ENCODE measurements at regions not wholly inside any gene's neighbourhood (a gene's known extent, or its start where the extent isn't known, plus 50 kb on each side); places are given as distances from the start of the nearest gene placed in this dataset.
"Not testable (repeated sequence)": the region's sequence is repeated elsewhere in the genome, so short reads cannot be mapped to it uniquely, and the experiment has no call there.

- no peak for DNase-seq
These were observed 265.2 kb upstream of the SGO1 start for GRCh38 chr3:20451170-20451569.

DNA sequence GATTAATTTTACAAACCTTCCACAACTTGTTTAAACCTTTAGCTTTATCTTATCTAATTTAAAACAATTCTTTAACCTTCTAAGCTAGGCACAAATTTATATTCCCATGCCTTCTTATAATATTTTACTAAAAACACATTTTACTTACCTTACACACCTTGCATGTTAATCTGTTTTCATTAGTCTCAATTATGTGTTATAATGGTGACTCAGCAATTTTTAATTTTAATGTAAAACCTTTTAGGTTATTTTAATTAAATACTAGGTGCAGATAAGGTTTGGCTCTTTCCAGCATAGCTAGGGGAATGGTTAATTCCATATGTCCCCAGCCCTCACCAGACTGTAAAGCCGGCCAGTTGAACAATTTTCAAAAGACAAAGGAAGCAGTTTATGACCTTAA, 264.6 kb upstream of the SGO1 start:
- no peak for DNase-seq

- no peak for DNase-seq
These were observed 256.8 kb upstream of the SGO1 start for GRCh38 chr3:20442846-20443245.

GRCh38 chr3:20427268-20427667, 241.3 kb upstream of the SGO1 start:
- not testable (repeated sequence) for DNase-seq

DNA sequence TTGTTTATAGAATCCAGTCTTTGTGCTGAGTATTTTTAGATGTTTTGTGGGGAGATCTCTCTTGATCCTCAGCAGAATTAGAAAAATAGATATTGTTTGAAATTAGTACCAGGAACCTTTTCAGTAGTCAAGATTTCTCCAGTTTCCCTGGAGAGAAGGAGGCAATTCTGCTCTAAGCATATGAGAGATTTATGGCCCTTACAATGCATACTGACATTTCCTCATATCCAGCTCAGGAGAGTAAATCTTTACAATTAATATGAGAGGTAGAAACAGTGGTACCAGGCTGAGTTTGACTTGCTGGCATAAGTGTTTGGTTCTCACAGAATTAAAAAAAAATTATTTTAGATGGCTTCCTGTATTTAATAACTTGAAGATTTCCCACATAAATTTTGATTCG, 239.1 kb upstream of the SGO1 start:
- no peak for DNase-seq

- DNase-seq, result no peak
These were observed 238.1 kb upstream of the SGO1 start for GRCh38 chr3:20424086-20424485.

DNA sequence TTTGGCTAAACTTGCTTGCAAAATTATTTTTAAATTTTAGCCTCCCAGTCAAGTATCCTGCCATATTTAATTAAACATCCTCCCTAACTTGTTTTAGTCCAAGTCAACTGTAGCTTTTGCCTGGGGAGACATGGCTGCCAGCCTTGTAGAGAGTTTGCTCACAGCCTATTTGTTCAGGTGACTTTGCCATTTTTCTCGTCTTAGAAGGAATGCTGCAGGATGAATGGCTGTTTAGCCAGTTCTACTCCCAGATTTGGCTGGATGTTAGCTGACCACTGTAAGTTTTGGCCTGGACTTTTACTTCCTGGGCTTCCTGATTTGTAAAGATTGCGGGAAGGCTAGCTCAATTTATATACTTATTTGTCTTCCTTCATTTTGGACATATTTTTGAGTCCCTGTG, 236.4 kb upstream of the SGO1 start:
- DNase-seq, result no peak

- DNase-seq, result no peak
These were observed 231.5 kb upstream of the SGO1 start for GRCh38 chr3:20417388-20418108.

DNA sequence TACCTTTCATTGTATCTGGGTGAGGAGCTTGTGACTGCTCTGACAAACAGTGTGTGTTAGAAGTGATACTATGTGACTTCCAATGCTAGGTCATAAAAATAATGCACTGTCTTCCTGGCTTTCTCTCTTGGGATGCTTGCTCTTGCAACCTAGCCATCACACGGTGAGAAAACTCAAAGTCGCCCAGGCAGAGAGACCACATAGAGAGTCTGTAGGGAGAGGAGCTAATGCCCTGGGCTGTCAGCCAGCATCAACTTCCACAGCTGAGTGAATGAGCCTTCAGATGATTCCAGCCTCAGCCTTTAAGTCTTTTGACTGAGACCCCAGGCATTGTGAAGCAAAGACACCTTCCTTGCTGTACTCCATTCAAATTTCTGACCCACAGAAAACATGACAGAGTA, 220.6 kb upstream of the SGO1 start:
- DNase-seq, result no peak

GRCh38 chr3:20405744-20406143, 219.7 kb upstream of the SGO1 start:
- DNase-seq, result no peak

DNA sequence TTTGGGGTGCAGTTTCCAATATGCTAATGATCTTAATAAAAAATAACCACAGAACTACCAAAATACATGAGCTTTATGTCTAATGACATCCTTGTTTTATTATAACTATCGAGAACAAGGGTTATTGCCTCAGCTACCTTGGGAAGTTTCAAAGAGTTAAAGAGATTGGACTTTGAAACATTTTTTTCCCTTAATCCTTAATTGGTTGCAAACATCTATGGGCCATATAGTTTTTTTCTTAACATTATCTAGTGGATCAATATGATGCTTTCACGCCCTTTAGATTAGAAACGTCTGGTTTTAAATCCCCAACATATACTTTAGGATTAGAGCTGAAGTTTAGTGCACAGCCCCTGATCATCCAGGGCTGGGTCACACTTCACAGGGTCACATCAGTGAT, 219.2 kb upstream of the SGO1 start:
- DNase-seq, result no peak

DNA sequence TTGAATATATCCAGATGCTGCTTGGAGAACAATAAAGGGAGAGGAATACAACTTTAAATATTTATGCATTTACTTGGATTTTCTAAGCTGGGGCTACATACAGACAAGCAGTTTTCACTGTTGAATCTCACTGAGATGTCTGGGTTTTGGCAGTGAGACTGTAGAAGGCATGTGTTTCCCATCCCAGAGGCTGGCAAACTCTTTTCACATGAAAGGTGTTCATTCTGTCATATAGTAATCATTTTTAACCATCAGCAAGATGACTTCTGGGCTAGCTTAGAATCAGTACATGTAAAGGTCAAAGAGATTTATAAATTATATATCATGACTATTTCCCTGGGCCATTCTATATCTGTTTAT, 218.7 kb upstream of the SGO1 start:
- no peak for DNase-seq

- DNase-seq, result no peak
These were observed 218.2 kb upstream of the SGO1 start for GRCh38 chr3:20403986-20404740.

DNA sequence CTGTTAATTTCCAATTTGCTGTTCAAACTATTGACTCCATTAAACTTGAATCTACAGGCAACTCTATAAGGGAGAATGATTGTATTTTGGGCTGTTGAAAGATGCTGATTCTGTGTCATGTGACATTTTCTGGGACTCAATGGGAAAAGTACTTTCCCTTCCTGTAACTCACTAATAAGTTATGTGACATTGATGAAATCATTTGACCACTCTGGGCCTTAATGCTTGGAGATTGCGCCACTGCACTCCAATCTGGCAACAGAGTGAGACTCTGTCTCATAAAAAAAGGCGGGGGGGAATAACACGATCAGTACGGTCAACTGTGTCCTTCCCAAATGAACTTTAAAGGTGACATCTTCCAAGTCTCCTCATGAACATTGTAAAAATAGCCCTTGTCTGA, 215.2 kb upstream of the SGO1 start:
- DNase-seq, result no peak

GRCh38 chr3:20400686-20401085, 214.7 kb upstream of the SGO1 start:
- DNase-seq, result no peak

DNA sequence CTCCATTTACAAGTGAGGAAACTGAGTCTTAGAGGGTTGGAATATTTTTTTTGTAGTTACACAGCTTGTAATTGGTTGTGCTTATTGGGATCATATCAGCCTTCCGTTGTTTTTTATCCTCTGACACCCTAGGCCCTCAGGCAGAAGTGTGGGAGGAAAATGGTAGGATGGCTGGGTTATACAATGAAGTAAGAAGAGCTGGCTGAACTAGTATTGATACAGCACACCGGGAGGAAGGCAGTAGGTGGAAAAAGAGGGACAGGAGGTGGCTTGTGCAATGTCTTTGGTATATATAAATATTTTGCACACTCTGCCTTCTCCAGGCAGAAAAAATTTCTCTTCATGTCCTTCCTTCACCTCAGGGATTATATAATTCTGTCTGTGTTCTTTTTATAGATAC, 214.3 kb upstream of the SGO1 start:
- no peak for DNase-seq

GRCh38 chr3:20396335-20396734, 210.3 kb upstream of the SGO1 start:
- no peak for DNase-seq

DNA sequence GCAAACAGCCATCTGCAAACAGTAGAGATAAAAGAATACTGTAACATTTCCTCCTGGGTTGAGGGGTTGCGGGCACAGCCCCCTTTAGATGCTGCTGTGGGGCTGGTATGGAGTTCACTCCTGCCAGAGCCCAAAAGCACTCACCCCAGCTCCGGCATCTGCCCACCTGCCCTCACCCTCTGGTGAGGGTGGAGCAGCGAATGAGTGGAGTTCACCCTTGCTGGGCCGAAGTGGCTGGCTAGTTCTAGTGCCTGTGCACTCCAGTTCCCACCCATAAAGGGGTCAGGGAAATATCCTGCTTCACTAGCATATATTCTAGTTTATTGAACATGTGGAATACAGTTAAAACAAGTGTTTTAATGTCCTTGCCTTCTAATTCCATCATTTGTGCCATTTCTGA, 209.7 kb upstream of the SGO1 start:
- no peak for DNase-seq

DNA sequence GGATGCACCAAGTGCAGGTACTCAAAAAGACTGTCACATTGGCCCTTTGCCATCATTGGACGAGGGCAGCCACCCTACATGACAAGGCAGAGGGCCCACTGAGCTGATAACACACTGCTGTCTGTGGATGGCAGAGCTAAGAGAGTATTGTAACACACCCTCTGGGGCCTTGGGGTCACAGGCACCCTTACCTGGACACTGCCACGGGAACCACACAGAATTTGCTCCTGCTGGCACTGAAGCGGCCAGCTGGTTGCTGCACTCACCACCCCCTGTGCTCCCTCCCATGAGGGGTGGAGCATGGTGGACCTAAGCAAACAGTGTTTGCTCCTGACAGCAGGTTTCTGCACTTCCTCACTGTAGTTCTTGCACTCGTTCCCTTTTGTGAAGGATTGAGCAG, 208.2 kb upstream of the SGO1 start:
- DNase-seq, result no peak

GRCh38 chr3:20391644-20392043, 205.6 kb upstream of the SGO1 start:
- no peak for DNase-seq

- DNase-seq, result no peak
These were observed 203.0 kb upstream of the SGO1 start for GRCh38 chr3:20388971-20389370.

DNA sequence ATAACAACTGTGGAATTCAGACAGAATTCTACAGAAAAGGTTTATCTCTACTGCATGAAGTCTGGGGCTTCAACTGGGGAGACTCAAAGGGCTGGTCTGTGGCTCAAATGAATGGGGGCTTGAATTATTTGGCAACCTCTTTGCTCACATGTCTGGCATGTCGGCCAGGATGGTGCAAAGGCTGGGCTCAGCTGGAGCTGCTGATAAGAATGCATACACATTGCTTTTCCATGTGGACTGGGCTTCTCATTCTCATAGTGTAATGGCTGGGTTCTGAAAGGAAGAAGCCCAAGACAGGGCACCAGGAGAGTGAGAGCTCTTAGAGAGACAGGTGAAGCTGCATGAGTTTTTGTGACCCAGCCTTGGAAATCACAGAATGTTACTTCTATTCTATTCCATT, 194.3 kb upstream of the SGO1 start:
- no peak for DNase-seq

DNA sequence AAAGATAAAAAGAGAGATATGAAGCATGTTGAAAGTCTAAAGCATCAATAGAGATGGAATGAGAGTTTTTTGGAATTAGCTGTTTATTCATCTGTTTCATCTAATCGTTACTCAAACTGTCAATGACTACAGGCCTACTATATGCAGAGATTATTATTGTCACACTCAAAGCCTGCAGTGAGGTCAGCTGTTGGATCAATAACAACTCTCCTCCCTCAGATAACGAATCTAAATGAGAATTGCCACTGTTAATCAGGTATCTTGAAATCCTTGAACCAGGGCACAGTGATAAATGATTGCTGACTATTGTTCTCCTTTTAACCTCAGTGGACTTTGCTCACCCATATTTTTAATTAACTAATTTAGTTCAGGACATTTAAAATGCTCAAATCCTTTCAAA, 192.3 kb upstream of the SGO1 start:
- DNase-seq, result no peak

DNA sequence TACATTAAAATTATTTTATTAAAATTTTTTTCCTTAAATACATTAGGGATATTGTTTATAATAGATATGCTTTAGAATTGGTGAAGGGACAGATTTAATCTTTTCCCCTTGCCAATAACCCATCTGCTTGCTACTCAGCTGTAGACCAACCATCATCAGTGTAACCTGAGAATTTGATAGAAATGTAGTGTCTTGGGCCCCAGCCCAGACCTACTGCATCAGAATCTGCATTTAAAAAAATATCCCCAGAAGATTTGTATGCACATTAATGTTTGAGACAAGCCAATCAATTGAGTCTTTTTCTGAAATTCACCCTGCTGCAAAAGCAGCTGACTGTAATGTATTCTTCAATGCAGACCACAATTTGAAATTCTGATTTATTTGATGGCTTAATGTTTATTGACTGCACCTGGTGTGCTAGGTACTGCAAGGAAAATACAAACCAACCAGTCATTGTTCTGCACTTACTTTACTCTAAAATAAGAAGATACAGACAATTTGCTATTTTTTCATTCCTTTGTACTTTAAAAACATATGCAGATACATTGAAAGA, 190.7 kb upstream of the SGO1 start:
- DNase-seq, result no peak

GRCh38 chr3:20375302-20375701, 189.3 kb upstream of the SGO1 start:
- no peak for DNase-seq
